22Rv1 (cell line): ENCODE measurements at regions not wholly inside any gene's neighbourhood (a gene's known extent, or its start where the extent isn't known, plus 50 kb on each side); places are given as distances from the start of the nearest gene placed in this dataset.

Experiments
- ZFX ChIP-seq: fragments of 450-650 bp; IDR thresholded peaks from 2 replicates; pipeline ENCODE4 v1.6.1; 2017; ENCODE audit warnings: antibody characterized with exemption, borderline replicate concordance
- TF ChIP-seq, protein P1 (sequence below): fragments of 450-650 bp; IDR thresholded peaks from 2 replicates; pipeline ENCODE4 v1.5.1; 2017; ENCODE audit warnings: mild to moderate bottlenecking

- TF ChIP-seq, protein P1, sequence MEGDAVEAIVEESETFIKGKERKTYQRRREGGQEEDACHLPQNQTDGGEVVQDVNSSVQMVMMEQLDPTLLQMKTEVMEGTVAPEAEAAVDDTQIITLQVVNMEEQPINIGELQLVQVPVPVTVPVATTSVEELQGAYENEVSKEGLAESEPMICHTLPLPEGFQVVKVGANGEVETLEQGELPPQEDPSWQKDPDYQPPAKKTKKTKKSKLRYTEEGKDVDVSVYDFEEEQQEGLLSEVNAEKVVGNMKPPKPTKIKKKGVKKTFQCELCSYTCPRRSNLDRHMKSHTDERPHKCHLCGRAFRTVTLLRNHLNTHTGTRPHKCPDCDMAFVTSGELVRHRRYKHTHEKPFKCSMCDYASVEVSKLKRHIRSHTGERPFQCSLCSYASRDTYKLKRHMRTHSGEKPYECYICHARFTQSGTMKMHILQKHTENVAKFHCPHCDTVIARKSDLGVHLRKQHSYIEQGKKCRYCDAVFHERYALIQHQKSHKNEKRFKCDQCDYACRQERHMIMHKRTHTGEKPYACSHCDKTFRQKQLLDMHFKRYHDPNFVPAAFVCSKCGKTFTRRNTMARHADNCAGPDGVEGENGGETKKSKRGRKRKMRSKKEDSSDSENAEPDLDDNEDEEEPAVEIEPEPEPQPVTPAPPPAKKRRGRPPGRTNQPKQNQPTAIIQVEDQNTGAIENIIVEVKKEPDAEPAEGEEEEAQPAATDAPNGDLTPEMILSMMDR: no peak
- no peak for TF ChIP-seq ZFX
Measured at GRCh38 chr4:123312951-123313592, 83.5 kb upstream of the SPRY1 start.
